A549 (cell line): ENCODE measurements at regions not wholly inside any gene's neighbourhood (a gene's known extent, or its start where the extent isn't known, plus 50 kb on each side); places are given as distances from the start of the nearest gene placed in this dataset.
A peak's percentile ranks its signal among the peaks of the same experiment; 100 is the strongest.

Experiments used
- ATAC-seq, 2 experiments: fragments of 200-7000 bp in 1 of 2; fragments of >200 bp in 1 of 2; cut with Nextera tagmentation in 1 of 2; cut with Tn5 transposase in 1 of 2; 3 replicates each; pipeline versions ENCODE4 v1.8.0 to v1.9.1; 2018 to 2020; ENCODE audit warnings: mild to moderate bottlenecking in 1 of 2, moderate library complexity in 1 of 2
- CTCF ChIA-PET: fragments of 300-600 bp; sonication (Branson Sonifier 250); formaldehyde crosslinking; extraction: SDS; loops from one replicate; lab custom pipeline; 2021; ENCODE audit warnings: antibody characterized with exemption, inconsistent platforms; lab: Yijun Ruan, JAX
- POLR2A ChIA-PET: fragments of 350-600 bp; formaldehyde crosslinking; extraction: SDS; loops from one replicate; lab custom pipeline; 2021; ENCODE audit warnings: antibody characterized with exemption, inconsistent platforms; lab: Yijun Ruan, JAX
- DNase-seq, 2 experiments: peaks; one replicate each; pipeline versions ENCODE4 v3.0.0 to v3.0.0-alpha.2; 2011 to 2016; ENCODE audit warnings: low read depth in 1 of 2, low spot score in 1 of 2
- FAIRE-seq: peaks from 2 replicates; lab custom pipeline; 2011; peaks lifted over from hg19 to GRCh38; lab: Jason Lieb, UNC
- H3K27ac ChIP-seq, 2 experiments: fragments of >200 bp; sonication (Bioruptor Twin); formaldehyde crosslinking; 3 replicates each; pipeline ENCODE4 v1.5.1; 2016 to 2017
- H3K4me1 ChIP-seq: fragments of >200 bp; sonication (Bioruptor Twin); formaldehyde crosslinking; 3 replicates; pipeline ENCODE4 v1.6.1; 2016
- H3K4me2 ChIP-seq: fragments of >200 bp; sonication (Bioruptor Twin); formaldehyde crosslinking; 3 replicates; pipeline ENCODE4 v1.6.1; 2016
- H3K4me3 ChIP-seq: fragments of >200 bp; sonication (Bioruptor Twin); formaldehyde crosslinking; 3 replicates; pipeline ENCODE4 v1.5.1; 2016
- H3K9me3 ChIP-seq: fragments of >200 bp; sonication (Bioruptor Twin); formaldehyde crosslinking; 3 replicates; pipeline ENCODE4 v1.6.1; 2016
- BHLHE40 ChIP-seq: IDR thresholded peaks from 2 replicates; pipeline ENCODE4 v1.6.1; 2012; ENCODE audit warnings: low read depth, low read length, inconsistent platforms
- CTCF ChIP-seq: fragments of >200 bp; sonication (Bioruptor Twin); formaldehyde crosslinking; IDR thresholded peaks from 3 replicates; pipeline ENCODE4 v1.5.1; 2016
- FOSB ChIP-seq: fragments of 250-450 bp; sonication (Bioruptor Pico); IDR thresholded peaks from 2 replicates; pipeline ENCODE4 v1.5.0; 2020; ENCODE audit warnings: mild to moderate bottlenecking, moderate library complexity
- FOSL2 ChIP-seq, 2 experiments: fragments of 450-650 bp in 1 of 2; fragments of >200 bp in 1 of 2; sonication (Bioruptor Twin) in 1 of 2; formaldehyde crosslinking; IDR thresholded peaks; 2 replicates each; pipeline versions ENCODE4 v1.5.0 to v1.6.1; 2016 to 2020; ENCODE audit warnings: mild to moderate bottlenecking in 1 of 2, moderate library complexity in 1 of 2
- GATA3 ChIP-seq: IDR thresholded peaks from 2 replicates; pipeline ENCODE4 v1.6.1; 2012; ENCODE audit warnings: borderline replicate concordance
- HES2 ChIP-seq: fragments of >200 bp; sonication (Bioruptor Twin); formaldehyde crosslinking; IDR thresholded peaks from 2 replicates; pipeline ENCODE4 v1.6.1; 2016
- HEYL ChIP-seq: fragments of 250-450 bp; sonication (Bioruptor Pico); IDR thresholded peaks from 2 replicates; pipeline ENCODE4 v1.8.0; 2021; ENCODE audit warnings: mild to moderate bottlenecking, moderate library complexity
- HOXA7 ChIP-seq: fragments of 250-450 bp; sonication (Bioruptor Pico); IDR thresholded peaks from 2 replicates; pipeline ENCODE4 v1.5.0; 2020; ENCODE audit warnings: mild to moderate bottlenecking, moderate library complexity
- HOXB13 ChIP-seq: fragments of 250-450 bp; sonication (Bioruptor Pico); IDR thresholded peaks from 2 replicates; pipeline ENCODE4 v1.5.0; 2020; ENCODE audit warnings: low read depth, mild to moderate bottlenecking, moderate library complexity
- JUNB ChIP-seq: fragments of >200 bp; sonication (Bioruptor Twin); formaldehyde crosslinking; IDR thresholded peaks from 2 replicates; pipeline ENCODE4 v1.6.1; 2016
- MAZ ChIP-seq: fragments of 150-350 bp; IDR thresholded peaks from 2 replicates; pipeline ENCODE4 v1.6.1; 2014; ENCODE audit warnings: antibody characterized with exemption, low read depth, low read length, borderline replicate concordance
- MYC ChIP-seq: IDR thresholded peaks from 2 replicates; pipeline ENCODE4 v1.6.1; 2012; ENCODE audit warnings: mild to moderate bottlenecking, inconsistent platforms, low read length, improper control_type of control experiment, borderline replicate concordance
- NFE2L2 ChIP-seq: fragments of 150-350 bp; conservative IDR thresholded peaks from 2 replicates; pipeline ENCODE4 v1.6.1; 2014; ENCODE audit warnings: low read length
- NPAS2 ChIP-seq: fragments of 250-450 bp; sonication (Bioruptor Pico); IDR thresholded peaks from 2 replicates; pipeline ENCODE4 v1.8.0; 2022; ENCODE audit warnings: mild to moderate bottlenecking, moderate library complexity, borderline replicate concordance
- PHF8 ChIP-seq: fragments of 200-600 bp; sonication (generic); IDR thresholded peaks from 2 replicates; pipeline ENCODE4 v1.6.1; 2016; ENCODE audit warnings: low read depth, mild to moderate bottlenecking, antibody characterized with exemption, moderate library complexity, borderline replicate concordance
- RAD21 ChIP-seq, 2 experiments: fragments of >200 bp in 1 of 2; sonication (Bioruptor Twin) in 1 of 2; formaldehyde crosslinking in 1 of 2; IDR thresholded peaks in 1 of 2; conservative IDR thresholded peaks in 1 of 2; 2 replicates in 1 of 2; 3 replicates in 1 of 2; pipeline ENCODE4 v1.6.1; 2012 to 2018; ENCODE audit warnings: inconsistent platforms in 1 of 2
- RCOR1 ChIP-seq: fragments of 150-350 bp; IDR thresholded peaks from 2 replicates; pipeline ENCODE4 v1.6.1; 2014; ENCODE audit warnings: antibody characterized with exemption, low read length, low read depth
- REST ChIP-seq: fragments of 200-600 bp; sonication (generic); IDR thresholded peaks from 2 replicates; pipeline ENCODE4 v1.6.1; 2016; ENCODE audit warnings: antibody characterized with exemption, mild to moderate bottlenecking, moderate library complexity
- SMC3 ChIP-seq: fragments of >200 bp; sonication (Bioruptor Twin); formaldehyde crosslinking; IDR thresholded peaks from 3 replicates; pipeline ENCODE4 v1.6.1; 2018; ENCODE audit warnings: inconsistent platforms
- TFCP2L1 ChIP-seq: fragments of 250-450 bp; sonication (Bioruptor Pico); IDR thresholded peaks from 2 replicates; pipeline ENCODE4 v1.5.0; 2021; ENCODE audit warnings: mild to moderate bottlenecking
- TP53 ChIP-seq: fragments of 250-450 bp; sonication (Bioruptor Pico); IDR thresholded peaks from 2 replicates; pipeline ENCODE4 v1.5.0; 2021; ENCODE audit warnings: mild to moderate bottlenecking, moderate library complexity
- ZC3H11A ChIP-seq: fragments of 450-650 bp; IDR thresholded peaks from 2 replicates; pipeline ENCODE4 v1.6.1; 2014; ENCODE audit warnings: antibody characterized with exemption, mild to moderate bottlenecking
- ZFP36 ChIP-seq: fragments of 450-650 bp; IDR thresholded peaks from 2 replicates; pipeline ENCODE4 v1.6.1; 2014; ENCODE audit warnings: borderline replicate concordance; ENCODE audit not compliant: partially characterized antibody
- WGBS: methylation state at CpG from one replicate; pipeline ENCODE4 v1.1.6; 2017; ENCODE audit errors: missing lambda C conversion rate; 5-methylcytosine and 5-hydroxymethylcytosine counted together

GRCh38 chr10:23516530-23516929 lies 77.7 kb downstream of the OTUD1 start:
- FAIRE-seq = no peak
- 0% methylated on average over 3 of the region's 3 CpGs for WGBS
- POLR2A ChIA-PET = no interaction called here

GRCh38 chr10:23517155-23517554 lies 78.3 kb downstream of the OTUD1 start:
- CTCF ChIA-PET = interaction anchor here (0.6 to 2.2 kb wide), 9 partner anchors 11 to 852 kb away, joined by 3 to 6 read pairs (median 3); no protein-coding TSS in a partner anchor
- FAIRE-seq (no peak), DNase-seq (no peak), ATAC-seq (no peak)
- POLR2A ChIA-PET = no interaction called here
- Histone ChIP-seq H3K4me1 (peaks cover 5% of the 10 kb centered on the region; the same call in 1 of the 3 replicates), H3K9me3 (peaks cover 9% of the 10 kb centered on the region; the same call in 2 of the 3 replicates), H3K4me3 (no peak overlapping the region), H3K27ac (no peak overlapping the region), H3K4me2 (no peak overlapping the region)
- 8% methylated on average over 2 of the region's 2 CpGs for WGBS
- TF ChIP-seq RCOR1 (no peak), TP53 (CRISPR knock-in tag) (no peak)

More at GRCh38 chr10:23516530-23516929, 77.7 kb downstream of the OTUD1 start:
- H3K4me2 ChIP-seq = no peak overlapping the region
- ATAC-seq (peak; percentile 40 to 81; a peak in 1 of 6 replicates), DNase-seq (peak in 1 of 2 experiments; percentile 10)
- CTCF ChIA-PET = interaction anchor here (0.6 to 2.2 kb wide), 12 partner anchors 9 to 853 kb away, joined by 3 to 9 read pairs (median 4); partner anchors contain the start of gene C10orf67
- TF ChIP-seq FOSB (CRISPR knock-in tag) = no peak
- TF ChIP-seq RAD21 (conservative IDR thresholded peaks at IDR 0.05 in 1 of 2, IDR thresholded peaks at IDR 0.05 in 1 of 2) = peak; percentile 34 to 49; a peak in 3 of 5 replicates
- TF ChIP-seq CTCF = peak; percentile 29; the same call in 2 of the 3 replicates
- TF ChIP-seq REST = peak; percentile 79; the same call in 1 of the 2 replicates
- no peak for TF ChIP-seq RCOR1
- H3K4me1 ChIP-seq = peaks cover 6% of the 10 kb centered on the region; the same call in 1 of the 3 replicates
- H3K9me3 ChIP-seq = peaks cover 14% of the 10 kb centered on the region
- H3K4me3 ChIP-seq = no peak overlapping the region
- no peak overlapping the region for H3K27ac ChIP-seq

- Histone ChIP-seq H3K27ac (no peak overlapping the region), H3K4me2 (no peak overlapping the region), H3K9me3 (no peaks in the 10 kb centered on the region), H3K4me1 (no peaks in the 10 kb centered on the region), H3K4me3 (no peak overlapping the region)
- DNase-seq = no peak
- 57% methylated on average over 1 of the region's 1 CpG for WGBS
- POLR2A ChIA-PET = no interaction called here
- CTCF ChIA-PET = interaction anchor here (0.6 to 11.1 kb wide), 8 partner anchors 8 to 473 kb away, joined by 3 to 176 read pairs (median 4); no protein-coding TSS in a partner anchor
- no peak for ATAC-seq
- TF ChIP-seq HOXB13 (CRISPR knock-in tag) (no peak), JUNB (no peak), TFCP2L1 (CRISPR knock-in tag) (no peak), NPAS2 (no peak), MAZ (no peak), GATA3 (no peak), HES2 (no peak), HEYL (no peak), RAD21 (conservative IDR thresholded peaks at IDR 0.05 in 1 of 2, IDR thresholded peaks at IDR 0.05 in 1 of 2) (no peak), ZC3H11A (no peak), MYC (no peak), FOSL2 (IDR thresholded peaks at IDR 0.05) (no peak), FOSL2 (CRISPR knock-in tag; IDR thresholded peaks at IDR 0.05) (no peak), FOSB (CRISPR knock-in tag) (no peak), HOXA7 (CRISPR knock-in tag) (no peak), BHLHE40 (no peak), NFE2L2 (no peak), PHF8 (no peak), SMC3 (no peak), ZFP36 (no peak)
- no peak for FAIRE-seq
These were observed 82.9 kb downstream of the OTUD1 start for GRCh38 chr10:23521735-23522134.
